Stimulated activated CD8-positive, alpha-beta memory T cell treated with anti-CD3 and anti-CD28 coated beads, Interleukin-15, amount 100 ng/mL, for 1 hour (primary cell): ENCODE measurements at regions not wholly inside any gene's neighbourhood (a gene's known extent, or its start where the extent isn't known, plus 50 kb on each side); places are given as distances from the start of the nearest gene placed in this dataset.

ENCODE experiments used
- DNase-seq: peaks from one replicate; pipeline ENCODE4 v3.0.0-alpha.2; 2020; ENCODE audit warnings: low read depth

GRCh38 chr2:240343548-240343947, 91.9 kb upstream of the GPC1 start:
- DNase-seq = no peak

- no peak for DNase-seq
These were observed 90.6 kb upstream of the GPC1 start for GRCh38 chr2:240344904-240345303.

GRCh38 chr2:240346015-240346752, 89.3 kb upstream of the GPC1 start:
- no peak for DNase-seq

- DNase-seq = no peak
These were observed 88.6 kb upstream of the GPC1 start for GRCh38 chr2:240346753-240347372.

GRCh38 chr2:240347373-240347940, 88.0 kb upstream of the GPC1 start:
- no peak for DNase-seq

- no peak for DNase-seq
These were observed 87.4 kb upstream of the GPC1 start for GRCh38 chr2:240347949-240348500.

GRCh38 chr2:240348522-240348921, 86.9 kb upstream of the GPC1 start:
- DNase-seq = no peak

GRCh38 chr2:240349133-240350005, 86.1 kb upstream of the GPC1 start:
- DNase-seq = no peak

GRCh38 chr2:240350006-240350355, 85.5 kb upstream of the GPC1 start:
- no peak for DNase-seq

GRCh38 chr2:240350696-240351087, 84.8 kb upstream of the GPC1 start:
- DNase-seq = no peak

GRCh38 chr2:240351088-240351741, 84.2 kb upstream of the GPC1 start:
- DNase-seq = no peak

GRCh38 chr2:240351826-240352426, 83.5 kb upstream of the GPC1 start:
- no peak for DNase-seq

- DNase-seq = no peak
These were observed 82.2 kb upstream of the GPC1 start for GRCh38 chr2:240353086-240353798.

- DNase-seq = no peak
These were observed 81.5 kb upstream of the GPC1 start for GRCh38 chr2:240353944-240354343.

- DNase-seq = no peak
These were observed 80.2 kb upstream of the GPC1 start for GRCh38 chr2:240355001-240355891.

GRCh38 chr2:240355962-240356361, 79.5 kb upstream of the GPC1 start:
- DNase-seq = no peak

- no peak for DNase-seq
These were observed 78.5 kb upstream of the GPC1 start for GRCh38 chr2:240356700-240357640.

- DNase-seq = no peak
These were observed 77.8 kb upstream of the GPC1 start for GRCh38 chr2:240357641-240358012.

- DNase-seq = no peak
These were observed 77.4 kb upstream of the GPC1 start for GRCh38 chr2:240358080-240358479.
